ENCODE measurements at regions not wholly inside any gene's neighbourhood (a gene's known extent, or its start where the extent isn't known, plus 50 kb on each side); places are given as distances from the start of the nearest gene placed in this dataset.
"Not testable (repeated sequence)": the region's sequence is repeated elsewhere in the genome, so short reads cannot be mapped to it uniquely, and the experiment has no call there.

GRCh38 chr19:20371304-20371703 lies 194.3 kb downstream of the ZNF737 start:
- H2BK5ac ChIP-seq (ENCODE audit: low read depth, low read length, poor library complexity, severe bottlenecking); H3K27ac ChIP-seq (ENCODE audit: insufficient read depth, low read length); H2BK120ac ChIP-seq (ENCODE audit: low read depth, low read length); H4K5ac ChIP-seq (ENCODE audit: low read depth, low read length); H3K36me3 ChIP-seq (ENCODE audit: control insufficient read depth, insufficient read depth, low read length); intact Hi-C loops (cut with micrococcal nuclease); H3K4me1 ChIP-seq (ENCODE audit: control insufficient read depth, insufficient read depth, low read length); H3K27me3 ChIP-seq (ENCODE audit: control insufficient read depth, insufficient read depth, low read length); H2AFZ ChIP-seq (replicated peaks; ENCODE audit: low read length, poor library complexity); H4K8ac ChIP-seq (ENCODE audit: low read depth in 2 of 2, low read length in 2 of 2); H4K91ac ChIP-seq (ENCODE audit: insufficient read depth, low read depth, low read length); H3K23ac ChIP-seq (ENCODE audit: low read depth, low read length); H2BK15ac ChIP-seq (ENCODE audit: low read depth, low read length); CTCF ChIA-PET; H3K4me2 ChIP-seq (ENCODE audit: low read depth, low read length); H3K18ac ChIP-seq (ENCODE audit: low read depth, low read length); BruUV-seq (replicated peaks); DNase-seq; H2AK9ac ChIP-seq (replicated peaks; ENCODE audit: low read depth, low read length, poor library complexity); ATAC-seq (ENCODE audit: low read depth); H3K79me1 ChIP-seq (ENCODE audit: low read depth in 1 of 2, low read length in 2 of 2); H4K20me1 ChIP-seq (ENCODE audit: insufficient read depth, low read length); H3K9me1 ChIP-seq (ENCODE audit: insufficient read depth, low read length); H3K56ac ChIP-seq (ENCODE audit: extremely low read depth, insufficient read depth, low read length); H3K14ac ChIP-seq (replicated peaks; ENCODE audit: low read depth, low read length); H3K9ac ChIP-seq (ENCODE audit: low read depth, low read length); H3K4ac ChIP-seq (ENCODE audit: low read depth, low read length); H3K4me3 ChIP-seq (ENCODE audit: insufficient read depth, low read depth, low read length); POLR2A ChIA-PET (ENCODE audit: unreplicated experiment); in situ Hi-C loops (cut with MboI; ENCODE audit: low sequenced_read_pairs); dilution Hi-C loops (cut with HindIII; ENCODE audit: low sequenced_read_pairs, unreplicated experiment); H2BK20ac ChIP-seq (ENCODE audit: low read depth, low read length); H2AK5ac ChIP-seq (ENCODE audit: low read depth, low read length): not testable (repeated sequence)
- no CpG with 5 or more reads among the region's 6 CpGs for WGBS, 2 experiments (ENCODE audit: extremely low coverage in 2 of 2, insufficient read length in 1 of 2)
- peaks cover 27% of the 10 kb centered on the region for H3K9me3 ChIP-seq (ENCODE audit: control insufficient read depth, insufficient read depth, low read length)
